ENCODE measurements at regions not wholly inside any gene's neighbourhood (a gene's known extent, or its start where the extent isn't known, plus 50 kb on each side); places are given as distances from the start of the nearest gene placed in this dataset.
A peak's percentile ranks its signal among the peaks of the same experiment; 100 is the strongest.

- Histone ChIP-seq H3K9me2 (no peaks in the 10 kb centered on the region), H3K9ac (peak overlapping the region; percentile 60), H3K27ac (ENCODE audit: low read depth in 2 of 2, low read length in 1 of 2) (peak overlapping the region in 1 of 2 experiments; percentile 68; a peak in 2 of 4 replicates), H3K27me3 (ENCODE audit: insufficient read depth) (no peaks in the 10 kb centered on the region), H3K4me2 (peak overlapping the region; percentile 10; the same call in 1 of the 2 replicates), H3K36me3 (replicated peaks in 1 of 2; ENCODE audit: control insufficient read depth in 1 of 2, insufficient read depth in 2 of 2, low read length in 1 of 2) (no peaks in the 10 kb centered on the region), H3K4me3 (ENCODE audit: low read depth in 2 of 2, low read length in 1 of 2) (no peak overlapping the region), H3K79me2 (ENCODE audit: insufficient read depth) (no peaks in the 10 kb centered on the region), H3K4me1 (ENCODE audit: control insufficient read depth in 1 of 2, insufficient read depth in 2 of 2, low read depth in 1 of 2, low read length in 1 of 2) (peaks cover 3 to 32% of the 10 kb centered on the region in 2 experiments; a peak in 3 of 4 replicates), H2AFZ (ENCODE audit: low read depth) (no peak overlapping the region), H3K9me3 (no peaks in the 10 kb centered on the region), H4K20me1 (ENCODE audit: insufficient read depth) (no peaks in the 10 kb centered on the region), H3F3A (replicated peaks; ENCODE audit: insufficient read depth) (peaks cover 6% of the 10 kb centered on the region)
- WGBS (ENCODE audit: low lambda C conversion rate) = 88% methylated on average over 2 of the region's 2 CpGs
- POLR2A ChIA-PET = no interaction called here
- CTCF ChIA-PET = interaction anchor here (1.2 to 1.6 kb wide), 2 partner anchors 9 to 45 kb away, joined by 3 read pairs; no protein-coding TSS in a partner anchor
- no peak for TF ChIP-seq NFIC (IDR thresholded peaks at IDR 0.05; ENCODE audit: borderline replicate concordance)
- no peak for TF ChIP-seq SMC3 (IDR thresholded peaks at IDR 0.05; ENCODE audit: low read depth, low read length)
- no peak for TF ChIP-seq JUND (IDR thresholded peaks at IDR 0.05)
- no peak for TF ChIP-seq IRF3 (IDR thresholded peaks at IDR 0.05; ENCODE audit: low read depth, low read length)
- TF ChIP-seq FOXM1 (IDR thresholded peaks at IDR 0.05; ENCODE audit: low read depth) = no peak
- no peak for TF ChIP-seq CHD2 (IDR thresholded peaks at IDR 0.05; ENCODE audit: low read length, partially characterized antibody)
- TF ChIP-seq YY1 (IDR thresholded peaks at IDR 0.05; ENCODE audit: low read depth) = no peak
- no peak for TF ChIP-seq RFX5 (IDR thresholded peaks at IDR 0.05; ENCODE audit: low read length)
- no peak for TF ChIP-seq CTCF (IDR thresholded peaks at IDR 0.05)
- TF ChIP-seq GATA2 (CRISPR knock-in tag; IDR thresholded peaks at IDR 0.05) = no peak
- no peak for TF ChIP-seq FOSL2 (IDR thresholded peaks at IDR 0.05; ENCODE audit: borderline replicate concordance, low read depth)
- no peak for TF ChIP-seq MAX (IDR thresholded peaks at IDR 0.05; ENCODE audit: low read depth)
- no peak for TF ChIP-seq USF1 (IDR thresholded peaks at IDR 0.05; ENCODE audit: borderline replicate concordance, low read depth)
- TF ChIP-seq ELF1 (IDR thresholded peaks at IDR 0.05) = no peak
- TF ChIP-seq USF2 (IDR thresholded peaks at IDR 0.05; ENCODE audit: borderline replicate concordance, low read depth, low read length) = no peak
- no peak for TF ChIP-seq RAD21 (IDR thresholded peaks at IDR 0.05; ENCODE audit: low read length)
- no peak for DNase-seq
Measured at GRCh38 chr4:141352331-141352730, 131.6 kb downstream of the ZNF330 start.

All from SK-N-SH (cell line).